Calu3 (cell line): ENCODE measurements at regions not wholly inside any gene's neighbourhood (a gene's known extent, or its start where the extent isn't known, plus 50 kb on each side); places are given as distances from the start of the nearest gene placed in this dataset.

Experiments used
- BruUV-seq: library from RNA; stranded (reverse); fragments of 400-500 nt; replicated peaks from 2 replicates; lab custom pipeline; 2021; lab: Mats Ljungman, UMichigan
- CTCF ChIA-PET: fragments of 300-600 bp; sonication (Branson Sonifier 250); formaldehyde crosslinking; loops from one replicate; lab custom pipeline; 2022; ENCODE audit warnings: antibody characterized with exemption; lab: Charles Lee
- DNase-seq: peaks from one replicate; pipeline ENCODE4 v3.0.0; 2022
- H3K27ac Mint-ChIP-seq: one replicate; pipeline ENCODE4 v1.8.0; 2022; ENCODE audit warnings: mixed read lengths; ENCODE audit not compliant: unreplicated experiment
- H3K27me3 Mint-ChIP-seq: one replicate; pipeline ENCODE4 v1.8.0; 2022; ENCODE audit warnings: mixed read lengths; ENCODE audit not compliant: unreplicated experiment
- H3K36me3 Mint-ChIP-seq: one replicate; pipeline ENCODE4 v1.8.0; 2022; ENCODE audit warnings: mild to moderate bottlenecking, moderate library complexity, mixed read lengths; ENCODE audit not compliant: insufficient read depth, unreplicated experiment
- H3K4me1 Mint-ChIP-seq: one replicate; pipeline ENCODE4 v1.8.0; 2022; ENCODE audit warnings: mild to moderate bottlenecking, low read depth, mixed read lengths; ENCODE audit not compliant: unreplicated experiment
- H3K4me3 Mint-ChIP-seq: one replicate; pipeline ENCODE4 v1.8.0; 2022; ENCODE audit warnings: mild to moderate bottlenecking, low read depth, moderate library complexity, mixed read lengths; ENCODE audit not compliant: unreplicated experiment
- H3K9me3 Mint-ChIP-seq: one replicate; pipeline ENCODE4 v1.8.0; 2022; ENCODE audit warnings: low read depth, mixed read lengths; ENCODE audit not compliant: unreplicated experiment
- intact Hi-C: fragments of 100-400 bp; cut with micrococcal nuclease; formaldehyde crosslinking; loops from one replicate; pipeline ENCODE4 v1.10.0; 2022; ENCODE audit not compliant: unreplicated experiment
- TF ChIP-seq, protein P1 (sequence below): fragments of 200-600 bp; IDR thresholded peaks from one replicate; pipeline ENCODE4 v1.8.0; 2022; ENCODE audit warnings: antibody characterized with exemption; ENCODE audit not compliant: unreplicated experiment

DNA sequence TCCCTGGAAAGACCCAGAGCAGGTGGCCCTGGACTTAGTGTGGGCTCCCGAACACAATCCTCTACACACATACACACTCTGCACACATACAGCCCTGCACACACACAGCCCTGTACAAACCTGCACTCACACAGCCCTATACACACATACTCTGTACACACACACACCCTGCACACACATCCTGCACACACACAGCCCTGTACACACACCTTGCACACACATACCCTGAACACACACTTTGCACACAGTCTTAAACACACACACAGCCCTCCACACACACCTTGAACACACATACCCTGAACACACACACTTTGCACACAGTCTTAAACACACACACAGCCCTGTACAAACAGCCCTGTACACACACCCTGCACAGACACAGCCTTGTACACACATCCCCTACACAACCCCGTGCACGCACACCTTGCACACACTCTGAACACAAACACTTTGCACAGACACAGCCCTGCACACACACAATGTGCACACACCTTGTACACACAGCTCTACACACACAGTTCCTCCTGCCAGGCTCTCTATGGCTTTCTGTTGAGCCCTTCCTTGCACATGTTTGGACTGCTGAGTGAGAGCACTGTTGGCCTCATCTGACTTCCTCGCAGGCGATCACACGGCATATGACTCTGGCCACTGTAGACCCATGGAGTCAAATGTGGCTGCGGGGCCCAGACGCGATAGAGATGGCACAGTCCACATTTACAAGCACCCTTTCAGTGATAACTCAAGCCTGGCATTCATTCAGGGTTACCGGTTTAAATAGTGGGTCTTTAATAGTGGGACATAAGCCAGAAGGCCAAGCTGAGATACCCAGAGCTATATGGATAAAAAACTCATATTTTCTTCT is 245.7 kb upstream of the IRX1 start:
- Mint-ChIP-seq H3K36me3 (peaks cover 5% of the 10 kb centered on the region), H3K9me3 (peaks cover 11% of the 10 kb centered on the region), H3K27ac (no peak overlapping the region), H3K27me3 (no peaks in the 10 kb centered on the region), H3K4me1 (no peaks in the 10 kb centered on the region), H3K4me3 (no peak overlapping the region)
- intact Hi-C loops = no loop called here
- no peak for DNase-seq
- CTCF ChIA-PET = no interaction called here
- TF ChIP-seq, protein P1, sequence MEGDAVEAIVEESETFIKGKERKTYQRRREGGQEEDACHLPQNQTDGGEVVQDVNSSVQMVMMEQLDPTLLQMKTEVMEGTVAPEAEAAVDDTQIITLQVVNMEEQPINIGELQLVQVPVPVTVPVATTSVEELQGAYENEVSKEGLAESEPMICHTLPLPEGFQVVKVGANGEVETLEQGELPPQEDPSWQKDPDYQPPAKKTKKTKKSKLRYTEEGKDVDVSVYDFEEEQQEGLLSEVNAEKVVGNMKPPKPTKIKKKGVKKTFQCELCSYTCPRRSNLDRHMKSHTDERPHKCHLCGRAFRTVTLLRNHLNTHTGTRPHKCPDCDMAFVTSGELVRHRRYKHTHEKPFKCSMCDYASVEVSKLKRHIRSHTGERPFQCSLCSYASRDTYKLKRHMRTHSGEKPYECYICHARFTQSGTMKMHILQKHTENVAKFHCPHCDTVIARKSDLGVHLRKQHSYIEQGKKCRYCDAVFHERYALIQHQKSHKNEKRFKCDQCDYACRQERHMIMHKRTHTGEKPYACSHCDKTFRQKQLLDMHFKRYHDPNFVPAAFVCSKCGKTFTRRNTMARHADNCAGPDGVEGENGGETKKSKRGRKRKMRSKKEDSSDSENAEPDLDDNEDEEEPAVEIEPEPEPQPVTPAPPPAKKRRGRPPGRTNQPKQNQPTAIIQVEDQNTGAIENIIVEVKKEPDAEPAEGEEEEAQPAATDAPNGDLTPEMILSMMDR = no peak
- BruUV-seq = no TSS peak

DNA sequence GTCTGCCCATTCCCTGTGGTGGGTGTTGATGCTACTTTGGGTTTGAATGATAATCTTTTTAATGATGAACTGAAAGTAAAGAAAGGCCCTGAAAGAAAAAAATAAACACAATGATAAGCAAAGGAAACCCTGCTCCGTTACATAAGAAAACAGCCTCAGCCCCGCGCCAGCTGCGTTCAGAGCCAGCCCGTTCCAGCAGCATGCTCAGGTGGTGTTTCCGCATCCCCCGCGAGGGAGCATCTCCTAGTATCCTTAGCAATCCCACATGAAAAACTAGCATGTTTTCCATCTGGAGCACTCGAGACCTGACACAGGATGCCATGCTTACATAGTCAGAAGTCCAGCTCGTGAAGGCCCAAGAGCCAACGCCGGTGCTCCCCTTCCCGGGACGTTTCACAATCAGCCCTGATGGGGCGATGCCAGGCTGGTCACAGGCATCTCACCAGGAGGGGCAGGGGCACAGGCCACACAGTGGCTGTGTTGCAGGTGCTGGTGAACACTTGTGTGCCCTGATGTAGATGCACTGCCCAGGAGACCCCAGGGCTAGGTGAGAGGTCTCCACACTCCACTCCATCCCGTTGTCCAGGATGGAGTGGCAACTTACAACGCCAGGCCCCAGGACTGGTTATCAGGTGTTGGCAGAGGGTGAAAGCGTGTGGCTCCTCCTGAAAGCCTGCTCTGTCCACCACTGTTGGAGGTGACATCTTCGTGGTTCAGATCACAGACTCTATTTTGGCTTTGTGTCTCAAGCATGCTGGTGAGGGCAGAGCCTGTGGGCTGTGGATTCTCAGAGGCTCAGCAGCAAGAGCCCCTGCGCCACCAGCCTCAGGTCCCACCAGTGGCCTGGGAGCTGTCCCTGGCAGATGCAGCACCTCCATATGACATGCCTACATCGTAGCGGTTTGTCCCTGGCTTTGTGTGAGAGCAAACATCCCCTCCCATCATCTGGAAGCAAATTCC is 246.8 kb upstream of the IRX1 start:
- Mint-ChIP-seq H3K9me3 (peaks cover 12% of the 10 kb centered on the region), H3K27me3 (no peaks in the 10 kb centered on the region), H3K36me3 (peaks cover 5% of the 10 kb centered on the region), H3K4me3 (no peak overlapping the region), H3K27ac (no peak overlapping the region), H3K4me1 (no peaks in the 10 kb centered on the region)
- no peak for DNase-seq
- CTCF ChIA-PET = no interaction called here
- TF ChIP-seq, protein P1 = no peak
- intact Hi-C loops = no loop called here
- BruUV-seq = no TSS peak

DNA sequence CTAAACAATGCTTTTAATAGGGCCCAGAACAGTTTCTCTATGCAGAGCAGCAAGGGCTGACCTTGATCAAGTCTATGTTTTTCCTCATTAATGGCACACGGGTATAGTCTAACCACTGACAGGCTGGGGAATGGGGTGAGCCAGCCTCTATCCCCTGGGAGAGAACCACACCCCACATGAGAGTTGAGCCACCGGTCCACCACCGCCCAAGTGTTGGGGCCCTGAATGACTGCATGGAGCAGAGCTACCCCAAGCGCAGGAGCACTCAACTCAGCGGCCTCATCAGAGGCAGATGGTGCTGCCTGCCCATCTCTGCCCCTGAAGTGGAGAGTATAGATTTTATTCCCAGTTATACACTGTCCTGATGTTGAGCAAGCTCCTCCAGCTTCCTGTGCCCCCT is 247.9 kb upstream of the IRX1 start:
- Mint-ChIP-seq H3K36me3 (peaks cover 5% of the 10 kb centered on the region), H3K27ac (no peak overlapping the region), H3K4me1 (no peaks in the 10 kb centered on the region), H3K9me3 (peaks cover 11% of the 10 kb centered on the region), H3K27me3 (no peaks in the 10 kb centered on the region), H3K4me3 (no peak overlapping the region)
- TF ChIP-seq, protein P1 = no peak
- no peak for DNase-seq
- intact Hi-C loops = no loop called here
- no TSS peak for BruUV-seq
- CTCF ChIA-PET = no interaction called here

DNA sequence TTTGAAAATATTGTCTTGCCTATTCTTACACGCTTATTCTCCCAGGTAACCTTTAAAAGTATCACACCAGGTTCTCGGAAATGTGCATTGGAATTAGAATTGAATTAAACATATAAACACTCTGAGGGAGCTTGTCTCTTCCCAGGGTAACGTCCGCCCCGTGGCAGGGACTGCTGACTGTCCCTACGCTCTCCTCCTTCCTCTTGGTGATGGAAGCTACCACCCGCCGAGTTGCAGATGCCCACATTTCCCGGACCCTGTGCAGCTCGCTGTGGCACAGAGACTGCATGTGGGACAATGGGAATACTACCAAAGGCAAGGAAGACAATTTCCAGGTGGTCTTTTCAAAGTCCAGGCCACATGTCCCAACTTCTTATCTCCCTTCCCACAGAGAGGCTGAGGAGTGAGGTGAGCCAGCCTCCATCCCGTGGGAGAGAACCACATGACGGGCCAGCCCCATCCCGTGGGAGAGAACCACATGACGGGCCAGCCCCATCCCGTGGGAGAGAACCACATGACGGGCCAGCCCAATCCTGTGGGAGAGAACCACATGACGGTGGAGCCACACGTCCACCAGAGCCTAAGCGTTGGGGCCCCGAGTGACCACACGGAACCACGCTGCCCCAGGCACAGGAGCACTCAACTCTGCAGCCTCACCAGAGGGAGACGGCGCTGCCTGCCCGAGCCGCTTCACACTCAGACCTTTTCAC is 249.4 kb upstream of the IRX1 start:
- Mint-ChIP-seq H3K27ac (no peak overlapping the region), H3K36me3 (no peaks in the 10 kb centered on the region), H3K4me1 (no peaks in the 10 kb centered on the region), H3K27me3 (no peaks in the 10 kb centered on the region), H3K4me3 (no peak overlapping the region), H3K9me3 (peaks cover 10% of the 10 kb centered on the region)
- BruUV-seq = no TSS peak
- CTCF ChIA-PET = no interaction called here
- TF ChIP-seq, protein P1 = no peak
- no peak for DNase-seq
- intact Hi-C loops = no loop called here
